A549 (cell line): ENCODE measurements at regions not wholly inside any gene's neighbourhood (a gene's known extent, or its start where the extent isn't known, plus 50 kb on each side); places are given as distances from the start of the nearest gene placed in this dataset.

Experiments used
- ATAC-seq, 2 experiments: fragments of 200-7000 bp in 1 of 2; fragments of >200 bp in 1 of 2; cut with Nextera tagmentation in 1 of 2; cut with Tn5 transposase in 1 of 2; 3 replicates each; pipeline versions ENCODE4 v1.8.0 to v1.9.1; 2018 to 2020; ENCODE audit warnings: mild to moderate bottlenecking in 1 of 2, moderate library complexity in 1 of 2
- CTCF ChIA-PET: fragments of 300-600 bp; sonication (Branson Sonifier 250); formaldehyde crosslinking; extraction: SDS; loops from one replicate; lab custom pipeline; 2021; ENCODE audit warnings: antibody characterized with exemption, inconsistent platforms; lab: Yijun Ruan, JAX
- POLR2A ChIA-PET: fragments of 350-600 bp; formaldehyde crosslinking; extraction: SDS; loops from one replicate; lab custom pipeline; 2021; ENCODE audit warnings: antibody characterized with exemption, inconsistent platforms; lab: Yijun Ruan, JAX
- DNase-seq, 2 experiments: peaks; one replicate each; pipeline versions ENCODE4 v3.0.0 to v3.0.0-alpha.2; 2011 to 2016; ENCODE audit warnings: low read depth in 1 of 2, low spot score in 1 of 2
- FAIRE-seq: peaks from 2 replicates; lab custom pipeline; 2011; peaks lifted over from hg19 to GRCh38; lab: Jason Lieb, UNC
- H3K27ac ChIP-seq, 2 experiments: fragments of >200 bp; sonication (Bioruptor Twin); formaldehyde crosslinking; 3 replicates each; pipeline ENCODE4 v1.5.1; 2016 to 2017
- H3K4me1 ChIP-seq: fragments of >200 bp; sonication (Bioruptor Twin); formaldehyde crosslinking; 3 replicates; pipeline ENCODE4 v1.6.1; 2016
- H3K4me2 ChIP-seq: fragments of >200 bp; sonication (Bioruptor Twin); formaldehyde crosslinking; 3 replicates; pipeline ENCODE4 v1.6.1; 2016
- H3K4me3 ChIP-seq: fragments of >200 bp; sonication (Bioruptor Twin); formaldehyde crosslinking; 3 replicates; pipeline ENCODE4 v1.5.1; 2016
- H3K9me3 ChIP-seq: fragments of >200 bp; sonication (Bioruptor Twin); formaldehyde crosslinking; 3 replicates; pipeline ENCODE4 v1.6.1; 2016
- ATOH8 ChIP-seq: fragments of 250-450 bp; sonication (Bioruptor Pico); IDR thresholded peaks from 2 replicates; pipeline ENCODE4 v1.5.0; 2020; ENCODE audit warnings: low read depth, mild to moderate bottlenecking, moderate library complexity
- BHLHE40 ChIP-seq: IDR thresholded peaks from 2 replicates; pipeline ENCODE4 v1.6.1; 2012; ENCODE audit warnings: low read depth, low read length, inconsistent platforms
- CHD2 ChIP-seq: fragments of 150-350 bp; IDR thresholded peaks from 2 replicates; pipeline ENCODE4 v1.6.1; 2014; ENCODE audit warnings: low read length; ENCODE audit not compliant: partially characterized antibody
- EP300 ChIP-seq, 2 experiments: fragments of >200 bp; sonication (Bioruptor Twin); formaldehyde crosslinking; IDR thresholded peaks; 2 replicates in 1 of 2; 3 replicates in 1 of 2; pipeline ENCODE4 v1.6.1; 2016 to 2017
- FOSB ChIP-seq: fragments of 250-450 bp; sonication (Bioruptor Pico); IDR thresholded peaks from 2 replicates; pipeline ENCODE4 v1.5.0; 2020; ENCODE audit warnings: mild to moderate bottlenecking, moderate library complexity
- HEYL ChIP-seq: fragments of 250-450 bp; sonication (Bioruptor Pico); IDR thresholded peaks from 2 replicates; pipeline ENCODE4 v1.8.0; 2021; ENCODE audit warnings: mild to moderate bottlenecking, moderate library complexity
- HOXB5 ChIP-seq: fragments of 250-450 bp; sonication (Bioruptor Pico); IDR thresholded peaks from 2 replicates; pipeline ENCODE4 v1.5.0; 2020; ENCODE audit warnings: mild to moderate bottlenecking, moderate library complexity
- JUNB ChIP-seq: fragments of >200 bp; sonication (Bioruptor Twin); formaldehyde crosslinking; IDR thresholded peaks from 2 replicates; pipeline ENCODE4 v1.6.1; 2016
- MAFK ChIP-seq: fragments of 450-650 bp; IDR thresholded peaks from 2 replicates; pipeline ENCODE4 v1.6.1; 2014; ENCODE audit not compliant: partially characterized antibody
- PHF8 ChIP-seq: fragments of 200-600 bp; sonication (generic); IDR thresholded peaks from 2 replicates; pipeline ENCODE4 v1.6.1; 2016; ENCODE audit warnings: low read depth, mild to moderate bottlenecking, antibody characterized with exemption, moderate library complexity, borderline replicate concordance
- POLR2AphosphoS2 ChIP-seq: conservative IDR thresholded peaks from 2 replicates; pipeline ENCODE4 v1.6.1; 2012; ENCODE audit warnings: low read length, improper control_type of control experiment, inconsistent platforms
- RAD21 ChIP-seq, 2 experiments: fragments of >200 bp in 1 of 2; sonication (Bioruptor Twin) in 1 of 2; formaldehyde crosslinking in 1 of 2; IDR thresholded peaks in 1 of 2; conservative IDR thresholded peaks in 1 of 2; 2 replicates in 1 of 2; 3 replicates in 1 of 2; pipeline ENCODE4 v1.6.1; 2012 to 2018; ENCODE audit warnings: inconsistent platforms in 1 of 2
- RNF2 ChIP-seq: fragments of 200-600 bp; sonication (generic); IDR thresholded peaks from 2 replicates; pipeline ENCODE4 v1.6.1; 2016; ENCODE audit warnings: low read depth, mild to moderate bottlenecking, antibody characterized with exemption, moderate library complexity, borderline replicate concordance
- SREBF2 ChIP-seq: fragments of 450-650 bp; IDR thresholded peaks from 2 replicates; pipeline ENCODE4 v1.6.1; 2014; ENCODE audit warnings: mild to moderate bottlenecking, moderate library complexity
- ZNF302 ChIP-seq: fragments of 250-450 bp; sonication (Bioruptor Pico); IDR thresholded peaks from 2 replicates; pipeline ENCODE4 v1.9.0; 2021; ENCODE audit warnings: inconsistent platforms, mild to moderate bottlenecking, moderate library complexity
- WGBS: methylation state at CpG from one replicate; pipeline ENCODE4 v1.1.6; 2017; ENCODE audit errors: missing lambda C conversion rate; 5-methylcytosine and 5-hydroxymethylcytosine counted together
- TF ChIP-seq, protein P1 (sequence below): fragments of >200 bp; sonication (Bioruptor Twin); formaldehyde crosslinking; IDR thresholded peaks from 2 replicates; pipeline ENCODE4 v1.6.1; 2016
- TF ChIP-seq, protein P2 (sequence below): fragments of 250-450 bp; sonication (Bioruptor Pico); IDR thresholded peaks from 2 replicates; pipeline ENCODE4 v1.5.0; 2021; ENCODE audit warnings: mild to moderate bottlenecking, moderate library complexity, borderline replicate concordance
- TF ChIP-seq, protein P3 (sequence below): IDR thresholded peaks from 2 replicates; pipeline ENCODE4 v1.6.1; 2012

DNA sequence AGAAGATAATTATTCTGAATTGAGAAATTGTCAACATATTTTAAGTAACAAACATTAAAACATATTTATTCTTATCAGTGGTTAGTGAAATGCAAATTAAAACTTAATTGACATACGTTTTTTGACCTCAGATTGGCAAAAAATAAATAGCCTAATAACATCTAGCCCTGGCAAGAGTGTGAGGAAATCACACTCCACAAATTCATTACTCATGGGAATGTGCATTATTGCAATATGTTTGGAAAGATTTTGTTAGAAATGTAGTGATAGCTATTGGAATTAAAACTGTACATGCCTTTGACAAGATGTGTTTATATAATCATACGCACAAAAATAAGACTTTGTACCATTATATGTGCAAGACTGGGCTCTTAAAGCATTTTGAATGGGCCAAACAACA is 168.6 kb downstream of the KITLG start:
- POLR2A ChIA-PET: no interaction called here
- H3K4me1 ChIP-seq: no peaks in the 10 kb centered on the region
- ATAC-seq: no peak
- no peak overlapping the region for H3K4me2 ChIP-seq
- CTCF ChIA-PET: interaction anchor here (1.7 kb wide), 1 partner anchor 18 kb away, joined by 5 read pairs; no protein-coding TSS in a partner anchor
- 54% methylated on average over 2 of the region's 2 CpGs for WGBS
- H3K27ac ChIP-seq: no peak overlapping the region
- H3K4me3 ChIP-seq: no peak overlapping the region
- DNase-seq: no peak
- FAIRE-seq: no peak
- no peak for TF ChIP-seq JUNB
- H3K9me3 ChIP-seq: no peaks in the 10 kb centered on the region

GRCh38 chr12:88413646-88414045 is 166.6 kb downstream of the KITLG start:
- ChIA-PET CTCF (interaction anchor here (0.7 kb wide), 1 partner anchor 583 kb away, joined by 3 read pairs; no protein-coding TSS in a partner anchor), POLR2A (no interaction called here)
- no peak overlapping the region for H3K4me3 ChIP-seq
- no peak for ATAC-seq
- H3K27ac ChIP-seq: no peak overlapping the region
- H3K4me2 ChIP-seq: no peak overlapping the region
- no peaks in the 10 kb centered on the region for H3K4me1 ChIP-seq
- TF ChIP-seq BHLHE40 (no peak), MAFK (no peak), HEYL (CRISPR knock-in tag) (no peak), ZNF302 (CRISPR knock-in tag) (no peak), POLR2AphosphoS2 (no peak), SREBF2 (no peak), RNF2 (no peak), HOXB5 (CRISPR knock-in tag) (no peak)
- TF ChIP-seq, protein P1, sequence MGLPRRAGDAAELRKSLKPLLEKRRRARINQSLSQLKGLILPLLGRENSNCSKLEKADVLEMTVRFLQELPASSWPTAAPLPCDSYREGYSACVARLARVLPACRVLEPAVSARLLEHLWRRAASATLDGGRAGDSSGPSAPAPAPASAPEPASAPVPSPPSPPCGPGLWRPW: no peak
- TF ChIP-seq, protein P2, sequence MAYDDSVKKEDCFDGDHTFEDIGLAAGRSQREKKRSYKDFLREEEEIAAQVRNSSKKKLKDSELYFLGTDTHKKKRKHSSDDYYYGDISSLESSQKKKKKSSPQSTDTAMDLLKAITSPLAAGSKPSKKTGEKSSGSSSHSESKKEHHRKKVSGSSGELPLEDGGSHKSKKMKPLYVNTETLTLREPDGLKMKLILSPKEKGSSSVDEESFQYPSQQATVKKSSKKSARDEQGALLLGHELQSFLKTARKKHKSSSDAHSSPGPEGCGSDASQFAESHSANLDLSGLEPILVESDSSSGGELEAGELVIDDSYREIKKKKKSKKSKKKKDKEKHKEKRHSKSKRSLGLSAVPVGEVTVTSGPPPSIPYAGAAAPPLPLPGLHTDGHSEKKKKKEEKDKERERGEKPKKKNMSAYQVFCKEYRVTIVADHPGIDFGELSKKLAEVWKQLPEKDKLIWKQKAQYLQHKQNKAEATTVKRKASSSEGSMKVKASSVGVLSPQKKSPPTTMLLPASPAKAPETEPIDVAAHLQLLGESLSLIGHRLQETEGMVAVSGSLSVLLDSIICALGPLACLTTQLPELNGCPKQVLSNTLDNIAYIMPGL (CRISPR knock-in tag): no peak
- TF ChIP-seq, protein P3, sequence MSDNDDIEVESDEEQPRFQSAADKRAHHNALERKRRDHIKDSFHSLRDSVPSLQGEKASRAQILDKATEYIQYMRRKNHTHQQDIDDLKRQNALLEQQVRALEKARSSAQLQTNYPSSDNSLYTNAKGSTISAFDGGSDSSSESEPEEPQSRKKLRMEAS: no peak
- TF ChIP-seq, all 56 proteins: peak for 0
- FAIRE-seq (no peak), DNase-seq (no peak)
- 39% methylated on average over 2 of the region's 2 CpGs for WGBS
- no peaks in the 10 kb centered on the region for H3K9me3 ChIP-seq

- Histone ChIP-seq H3K4me1 (no peaks in the 10 kb centered on the region), H3K9me3 (no peaks in the 10 kb centered on the region), H3K4me3 (no peak overlapping the region), H3K27ac (no peak overlapping the region)
- CTCF ChIA-PET: interaction anchor here (0.9 kb wide), 1 partner anchor 25 kb away, joined by 4 read pairs; no protein-coding TSS in a partner anchor
- DNase-seq: no peak
- FAIRE-seq: no peak
- no peak for ATAC-seq
- WGBS: 91% methylated on average over 2 of the region's 2 CpGs
- TF ChIP-seq ATOH8 (CRISPR knock-in tag) (no peak), FOSB (no peak), JUNB (no peak), ZNF302 (CRISPR knock-in tag) (no peak), RAD21 (conservative IDR thresholded peaks at IDR 0.05 in 1 of 2, IDR thresholded peaks at IDR 0.05 in 1 of 2) (no peak), CHD2 (no peak), EP300 (IDR thresholded peaks at IDR 0.05) (no peak), PHF8 (no peak)
- TF ChIP-seq, all 56 proteins: peak for 0
- H3K4me2 ChIP-seq: no peak overlapping the region
- POLR2A ChIA-PET: no interaction called here
Measured at GRCh38 chr12:88416155-88416554, 164.1 kb downstream of the KITLG start.
